NCI-H524 treated with DMSO at 0.1 percent for 48 hours (cell line): ENCODE measurements at regions not wholly inside any gene's neighbourhood (a gene's known extent, or its start where the extent isn't known, plus 50 kb on each side); places are given as distances from the start of the nearest gene placed in this dataset.
A peak's percentile ranks its signal among the peaks of the same experiment; 100 is the strongest.
"Not testable (repeated sequence)": the region's sequence is repeated elsewhere in the genome, so short reads cannot be mapped to it uniquely, and the experiment has no call there.

Experiments used
- DNase-seq: peaks from one replicate; lab custom pipeline; 2025; lab: John Stamatoyannopoulos, UW

DNA sequence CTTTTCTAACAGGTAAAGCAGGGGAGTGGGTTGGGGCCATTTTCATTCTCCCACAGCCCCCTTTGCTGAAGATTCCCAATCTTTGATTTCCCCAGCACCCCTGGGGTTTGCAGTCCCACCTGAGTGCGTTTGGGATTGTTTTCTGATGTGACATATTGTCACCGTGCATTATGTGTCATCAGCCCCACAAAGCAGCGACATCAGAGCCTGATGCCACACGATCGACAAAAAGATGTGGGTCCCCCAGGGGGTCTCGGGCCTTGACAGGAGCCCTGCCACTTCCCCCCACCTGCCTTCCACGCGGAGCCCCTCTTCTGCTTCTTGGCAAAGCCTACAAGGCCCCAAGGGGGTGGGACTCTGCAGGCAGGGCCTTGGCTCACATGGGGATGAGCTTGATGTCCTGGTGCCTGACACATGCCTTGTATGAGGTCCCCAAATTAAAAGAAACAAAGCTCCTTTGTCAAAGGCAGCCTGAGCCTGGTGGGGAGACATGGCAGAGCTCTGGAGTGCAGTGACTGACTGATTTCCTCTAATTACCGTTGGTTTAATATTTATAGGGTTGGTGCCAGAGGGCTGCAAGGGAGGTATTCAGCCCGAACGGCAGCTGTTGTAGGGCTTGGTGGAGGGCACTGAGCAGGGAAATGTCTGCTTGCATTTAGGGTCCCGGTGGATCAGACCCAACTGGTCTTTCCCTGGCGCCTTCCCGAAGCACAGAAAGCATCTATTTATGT is 149.2 kb downstream of the MIAT start:
- no peak for DNase-seq

DNA sequence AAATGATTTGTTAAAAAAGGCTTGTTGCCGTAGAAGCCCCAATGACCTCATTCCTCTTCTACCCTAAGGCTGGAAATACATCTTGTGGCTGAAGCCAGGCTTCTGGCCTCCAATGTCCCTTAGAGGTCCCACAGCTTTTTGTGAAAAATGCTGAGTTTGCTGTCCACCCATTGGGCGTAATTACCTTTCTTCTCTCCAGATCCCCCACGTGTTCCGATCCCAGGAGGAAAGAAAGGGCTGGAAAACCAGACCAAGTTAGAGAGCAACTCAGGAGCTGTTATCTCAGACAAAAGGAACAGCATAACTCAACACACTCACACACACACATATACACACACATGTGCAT is 154.2 kb downstream of the MIAT start:
- no peak for DNase-seq

DNA sequence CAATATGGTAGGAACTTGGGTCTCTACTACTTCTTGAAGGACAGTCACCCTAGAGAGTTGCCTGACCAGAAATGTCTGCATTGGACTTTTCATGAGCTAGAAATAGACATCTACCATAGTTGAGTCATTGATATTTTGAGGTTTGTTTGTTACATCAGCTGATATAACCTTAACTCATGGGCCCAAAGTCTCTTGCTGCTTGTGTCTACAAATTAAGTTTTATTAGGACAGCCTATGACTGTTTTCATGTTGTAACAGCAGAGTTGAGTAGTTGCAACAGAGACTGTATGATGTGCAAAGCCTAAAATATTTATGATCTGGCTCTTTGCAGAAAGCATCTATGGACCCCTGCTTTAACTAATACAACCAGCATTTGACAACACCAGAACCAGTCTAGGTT is 155.3 kb downstream of the MIAT start:
- no peak for DNase-seq

DNA sequence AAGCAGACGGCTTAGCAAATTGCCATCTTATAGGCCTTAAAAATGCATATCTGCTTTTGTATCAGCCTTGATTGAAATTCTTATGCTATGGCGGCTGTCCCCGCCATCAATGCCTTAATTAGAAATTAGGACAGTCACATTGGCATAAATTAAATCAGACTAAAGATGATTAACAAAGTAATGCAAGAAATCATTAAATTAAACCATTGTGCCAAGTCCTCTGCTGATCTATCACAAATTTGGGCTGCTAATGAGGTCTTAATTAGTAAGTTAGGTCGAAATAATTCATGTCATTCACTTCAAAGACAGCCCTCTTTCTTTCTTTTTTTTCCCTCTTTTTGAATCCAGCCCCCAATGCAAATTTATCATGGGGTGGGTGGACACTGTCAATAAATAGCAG is 159.3 kb downstream of the MIAT start:
- no peak for DNase-seq

- DNase-seq, result no peak
These were observed 160.5 kb downstream of the MIAT start for GRCh38 chr22:26817926-26818325.

GRCh38 chr22:26821854-26822253 is 164.5 kb downstream of the MIAT start:
- DNase-seq, result no peak

GRCh38 chr22:26822313-26822712 is 164.9 kb downstream of the MIAT start:
- DNase-seq, result no peak

DNA sequence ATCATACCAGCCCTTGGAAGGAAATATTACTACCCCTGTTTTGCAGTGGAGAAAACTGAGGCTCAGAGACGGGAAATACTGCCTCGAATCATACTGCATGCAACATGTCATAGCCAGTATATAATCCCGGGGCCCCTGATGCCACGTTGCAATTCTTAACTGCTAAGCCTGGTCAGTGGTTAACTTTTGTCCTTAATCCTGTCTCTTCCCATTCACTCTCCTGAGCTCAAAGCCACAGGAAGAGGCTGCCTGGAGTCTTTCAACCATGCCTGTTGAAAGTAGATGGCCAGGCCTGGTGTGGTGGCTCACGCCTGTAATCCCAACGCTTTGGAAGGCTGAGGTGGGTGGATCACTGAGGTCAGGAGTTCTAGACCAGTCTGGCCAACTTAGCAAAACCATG is 166.6 kb downstream of the MIAT start:
- no peak for DNase-seq

DNA sequence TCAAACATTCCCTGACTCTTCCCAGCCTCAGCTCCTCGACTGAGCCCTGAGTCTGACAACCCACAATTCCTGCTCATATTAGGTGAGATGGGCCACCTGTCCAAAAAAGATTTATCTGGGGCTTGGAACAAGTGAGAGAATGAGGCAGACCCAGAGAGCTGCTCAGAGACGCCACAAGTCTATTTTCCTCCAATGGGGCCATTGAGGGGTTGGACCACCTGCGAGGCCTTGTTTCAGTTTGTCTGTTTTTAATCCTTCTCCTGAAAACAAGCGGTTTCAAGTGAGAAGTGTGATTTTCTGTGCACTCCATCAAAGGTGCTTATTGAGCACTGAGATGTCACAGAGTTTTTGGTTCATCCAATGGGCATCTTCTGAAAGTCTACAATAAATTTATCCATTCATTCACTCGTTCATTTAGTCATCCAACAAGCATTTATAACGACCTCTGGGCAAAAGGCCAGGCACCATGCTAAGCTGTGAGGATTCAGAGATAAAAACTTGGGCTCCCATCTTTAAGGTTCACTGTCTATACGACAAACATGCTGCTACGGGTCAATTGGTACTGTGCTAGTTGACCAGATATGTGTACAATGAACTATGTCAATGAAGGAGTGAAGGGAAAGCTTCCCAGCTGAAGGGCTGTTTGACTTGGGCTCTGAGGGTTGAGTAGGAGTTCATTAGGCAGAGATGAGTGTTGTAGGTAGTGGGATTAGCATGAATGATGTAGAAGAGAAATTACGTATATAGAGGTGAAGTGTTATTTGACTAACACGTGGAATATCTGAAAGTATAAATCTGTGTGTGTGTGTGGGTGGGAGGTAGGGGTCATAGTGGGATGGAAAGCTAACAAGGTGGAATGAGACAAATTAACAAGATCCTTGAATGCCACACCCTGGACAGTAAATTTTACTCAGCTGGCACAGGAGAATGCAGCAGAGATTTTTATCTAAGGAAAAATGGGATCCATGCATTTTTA is 168.9 kb downstream of the MIAT start:
- DNase-seq, result no peak

DNA sequence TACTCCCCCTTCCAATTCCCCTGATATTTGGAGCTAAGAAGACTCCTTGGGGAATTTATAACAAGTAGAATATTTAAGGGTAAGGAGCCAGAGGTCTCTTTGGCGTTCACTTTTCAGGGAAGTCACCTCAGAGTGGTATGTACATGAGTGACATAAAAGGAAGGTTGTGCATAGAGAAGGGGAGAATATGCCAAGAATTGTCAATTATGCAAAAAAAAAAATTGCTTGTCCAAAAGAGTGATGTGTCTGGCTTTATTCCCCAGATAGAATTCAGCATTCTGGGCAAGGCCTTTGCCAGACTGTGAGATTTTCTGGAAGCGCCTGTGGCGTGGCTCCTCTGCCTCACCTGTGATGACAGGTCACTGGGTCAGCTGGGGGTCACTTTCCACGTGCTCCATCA is 170.2 kb downstream of the MIAT start:
- DNase-seq, result no peak

DNA sequence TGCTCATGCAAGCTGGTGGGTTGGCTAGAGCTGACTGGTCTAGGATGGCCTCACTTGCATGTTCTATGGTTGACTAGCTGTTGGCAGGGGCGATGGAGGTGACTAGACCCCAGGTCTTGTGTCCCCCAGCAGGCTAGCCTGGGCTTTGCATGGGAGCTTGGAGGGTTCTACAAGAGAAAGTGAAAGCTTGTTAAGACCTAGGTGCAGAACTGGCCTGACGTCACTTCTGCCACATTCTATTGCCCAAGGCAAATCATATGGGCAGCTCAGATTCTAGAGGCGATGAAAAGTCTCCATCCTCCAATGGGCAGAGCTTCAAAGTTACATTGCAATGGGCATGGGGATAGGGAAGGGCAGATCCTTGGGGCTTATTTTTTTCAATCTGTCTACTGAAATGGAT is 170.9 kb downstream of the MIAT start:
- DNase-seq, result no peak

DNA sequence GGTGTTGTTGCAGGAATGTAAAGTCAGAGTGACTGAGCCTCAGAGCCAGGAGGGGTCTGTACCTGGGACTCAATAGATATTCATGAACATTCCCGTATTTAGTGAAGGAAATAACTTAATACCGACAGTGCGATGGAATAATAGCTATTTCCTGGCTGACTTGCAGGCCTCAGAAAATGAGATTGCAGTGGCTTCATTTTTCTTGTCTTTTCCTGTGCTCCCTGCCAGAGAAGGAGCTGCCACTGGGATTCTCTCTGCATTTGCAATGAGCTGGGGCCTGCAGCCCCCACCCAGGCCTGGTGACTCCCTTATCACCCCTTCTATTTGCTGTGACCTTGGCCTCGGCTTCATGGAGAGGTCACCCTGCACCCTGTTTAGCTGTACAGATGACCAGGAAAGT is 173.4 kb downstream of the MIAT start:
- DNase-seq, result no peak

DNA sequence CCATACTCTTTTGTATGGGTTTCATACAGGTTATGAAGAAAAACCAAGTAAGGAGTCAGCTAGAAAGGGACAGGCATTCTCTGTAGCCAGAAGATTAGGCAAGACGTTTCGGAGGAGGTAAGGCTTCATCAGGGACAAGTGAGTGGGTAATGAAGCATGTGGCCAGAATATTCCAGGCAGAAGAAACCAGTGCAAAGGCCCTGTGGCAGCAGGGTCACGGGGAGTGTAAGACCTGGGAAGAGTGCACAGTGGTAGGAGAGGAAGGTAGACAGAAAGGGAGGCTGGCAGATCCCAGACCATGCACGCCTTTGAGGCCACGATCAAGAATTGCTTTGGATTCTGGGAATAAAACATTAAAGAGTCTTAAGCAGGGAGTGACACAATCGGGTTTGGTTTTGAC is 177.6 kb downstream of the MIAT start:
- DNase-seq, result no peak

- no peak for DNase-seq
These were observed 178.6 kb downstream of the MIAT start for GRCh38 chr22:26835929-26836528.

- no peak for DNase-seq
These were observed 180.5 kb downstream of the MIAT start for GRCh38 chr22:26837784-26838470.

DNA sequence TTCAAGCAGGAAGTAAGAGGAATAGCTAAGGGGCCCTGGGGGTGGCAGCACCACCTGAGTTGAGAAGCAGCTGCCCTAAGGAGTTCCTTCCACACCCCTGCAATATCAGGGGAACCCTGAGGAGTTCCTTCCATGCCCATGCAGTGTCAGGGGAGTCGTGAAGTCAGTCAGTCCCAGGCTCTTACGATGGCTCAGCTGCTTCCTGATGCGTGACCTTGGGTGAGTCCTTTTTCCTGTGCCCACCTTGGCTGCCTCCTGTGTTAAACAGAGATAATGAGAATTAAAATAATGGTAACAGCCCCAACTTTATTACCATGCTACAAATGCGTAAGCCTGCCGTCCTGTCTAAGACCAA is 181.1 kb downstream of the MIAT start:
- DNase-seq, result no peak

GRCh38 chr22:26839216-26839615 is 181.8 kb downstream of the MIAT start:
- no peak for DNase-seq

DNA sequence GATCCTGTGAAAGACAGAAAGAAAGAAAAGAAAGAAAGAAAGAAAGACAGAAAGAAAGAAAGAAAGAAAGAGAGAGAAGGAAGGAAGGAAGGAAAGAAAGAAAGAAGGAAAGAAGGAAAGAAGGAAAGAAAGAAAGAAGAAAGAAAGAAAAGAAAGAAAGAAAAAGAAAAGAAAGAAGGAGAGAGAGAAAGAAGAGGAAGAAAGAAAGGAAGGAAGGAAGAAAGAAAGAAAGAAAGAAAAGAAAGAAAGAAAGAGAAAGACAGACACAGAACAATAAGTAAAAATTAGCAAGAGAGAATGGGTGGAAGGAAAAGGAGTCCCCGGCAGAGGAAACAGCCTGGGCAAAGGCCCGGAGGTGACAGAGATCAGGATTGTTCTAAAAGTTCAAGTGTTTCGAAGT is 183.4 kb downstream of the MIAT start:
- not testable (repeated sequence) for DNase-seq

DNA sequence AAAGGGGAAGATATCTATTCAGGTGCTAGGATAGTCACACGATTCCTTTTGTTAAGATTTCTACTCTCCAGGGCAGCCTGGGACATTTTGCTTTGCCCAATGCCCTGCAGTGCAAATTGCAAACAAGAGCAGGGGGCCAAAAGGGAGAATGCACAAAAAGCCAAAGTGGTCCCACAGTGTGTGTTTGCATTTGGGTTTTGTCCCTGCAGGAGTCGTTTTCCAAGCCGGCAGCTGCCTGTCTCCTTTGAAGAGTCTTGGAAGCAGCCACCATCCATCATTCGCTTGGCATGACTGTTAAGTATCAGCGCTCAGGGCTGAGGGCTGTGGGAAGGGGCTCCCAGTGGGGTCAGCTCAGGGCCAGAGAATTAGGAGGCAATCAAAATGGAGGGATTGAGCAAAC is 184.7 kb downstream of the MIAT start:
- no peak for DNase-seq

GRCh38 chr22:26845021-26845743 is 187.8 kb downstream of the MIAT start:
- DNase-seq, result peak; percentile 61

- DNase-seq, result no peak
These were observed 188.7 kb downstream of the MIAT start for GRCh38 chr22:26846076-26846475.

GRCh38 chr22:26846645-26847044 is 189.3 kb downstream of the MIAT start:
- no peak for DNase-seq
